Esophagus mucosa (tissue), 1 donor: ENCODE measurements at regions not wholly inside any gene's neighbourhood (a gene's known extent, or its start where the extent isn't known, plus 50 kb on each side); places are given as distances from the start of the nearest gene placed in this dataset.
"Not testable (repeated sequence)": the region's sequence is repeated elsewhere in the genome, so short reads cannot be mapped to it uniquely, and the experiment has no call there.

Experiments
- ATAC-seq: fragments of 200-7000 bp; cut with Tn5 transposase; one replicate; pipeline ENCODE4 v1.9.1; 2020
- donor health status: DM: yes; HTN: yes; CAD: no.

- no peak for ATAC-seq
These were observed 719.2 kb upstream of the ARRDC3 start for GRCh38 chr5:92102313-92102712.

DNA sequence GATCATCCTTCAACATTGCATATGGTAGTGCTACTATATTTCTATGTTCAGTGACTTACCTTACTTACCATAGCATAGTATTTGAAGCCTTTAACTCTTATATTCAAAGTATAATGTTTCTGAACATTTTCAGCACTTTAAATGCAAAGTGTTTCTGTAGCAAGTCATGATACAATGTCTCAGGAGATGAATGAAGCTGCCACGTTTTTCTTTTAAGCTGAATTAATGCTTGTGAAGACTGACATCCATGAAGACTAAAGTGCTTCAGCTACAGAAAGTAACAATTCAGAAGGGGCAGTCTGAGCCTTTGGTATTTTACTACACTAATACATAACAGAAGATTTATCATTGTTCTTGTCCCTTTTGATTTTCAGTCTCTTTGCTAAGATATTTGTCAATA is 709.1 kb upstream of the ARRDC3 start:
- ATAC-seq, result no peak

GRCh38 chr5:92086059-92086811 is 703.1 kb upstream of the ARRDC3 start:
- no peak for ATAC-seq

DNA sequence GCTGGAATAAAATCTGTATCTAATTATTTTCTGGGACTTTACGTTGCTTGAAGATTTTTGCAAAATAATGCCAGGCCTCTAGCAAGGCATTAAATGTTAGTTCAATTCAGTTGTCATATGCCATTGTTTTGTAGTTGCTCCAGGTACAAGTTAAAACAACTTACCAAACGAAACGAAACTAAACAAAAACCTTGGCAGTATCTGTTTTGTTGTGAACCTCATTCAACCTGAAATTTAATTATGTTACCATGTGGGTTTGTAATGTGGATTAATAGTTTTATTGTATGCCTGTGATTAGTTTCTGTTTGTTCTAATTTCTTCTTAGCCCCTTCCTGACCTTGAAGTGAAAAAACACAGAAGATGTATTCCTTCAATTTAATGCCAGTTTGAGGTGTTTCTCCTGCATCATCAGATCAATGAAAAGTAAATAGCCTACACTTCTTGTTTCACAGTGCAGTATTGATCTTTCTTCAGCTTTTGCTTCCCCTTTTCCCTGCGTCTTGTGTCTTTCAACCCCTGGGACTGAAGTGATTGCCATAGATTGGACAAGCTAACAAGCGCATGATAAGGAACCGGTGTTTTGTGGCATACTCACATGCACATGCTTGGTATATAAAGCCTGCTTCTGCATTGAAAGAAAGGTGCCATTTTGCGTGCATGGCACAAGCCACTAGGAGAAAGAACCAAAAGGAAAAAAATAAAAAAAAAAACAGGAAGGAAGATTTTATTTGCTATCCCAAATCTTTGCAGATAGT is 699.0 kb upstream of the ARRDC3 start:
- ATAC-seq, result no peak

DNA sequence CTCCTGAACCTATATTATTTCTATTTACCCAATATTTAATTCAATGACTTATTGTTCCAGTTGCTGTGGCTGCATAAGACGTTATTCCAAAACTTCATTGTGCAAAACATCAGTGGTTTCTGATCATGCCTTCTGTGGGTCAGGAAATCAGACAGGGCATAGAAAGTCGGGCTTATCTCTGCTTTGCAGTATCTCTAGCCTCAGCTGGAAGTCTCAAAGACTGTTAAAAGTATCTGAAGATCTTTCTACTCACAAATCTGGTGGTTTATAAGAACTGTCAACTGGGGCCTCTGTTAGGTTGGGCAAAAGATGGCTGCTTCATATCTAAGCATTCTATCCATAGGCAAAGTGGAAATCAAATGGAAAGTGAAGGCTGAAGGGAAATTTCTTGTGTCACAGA is 687.7 kb upstream of the ARRDC3 start:
- no peak for ATAC-seq

DNA sequence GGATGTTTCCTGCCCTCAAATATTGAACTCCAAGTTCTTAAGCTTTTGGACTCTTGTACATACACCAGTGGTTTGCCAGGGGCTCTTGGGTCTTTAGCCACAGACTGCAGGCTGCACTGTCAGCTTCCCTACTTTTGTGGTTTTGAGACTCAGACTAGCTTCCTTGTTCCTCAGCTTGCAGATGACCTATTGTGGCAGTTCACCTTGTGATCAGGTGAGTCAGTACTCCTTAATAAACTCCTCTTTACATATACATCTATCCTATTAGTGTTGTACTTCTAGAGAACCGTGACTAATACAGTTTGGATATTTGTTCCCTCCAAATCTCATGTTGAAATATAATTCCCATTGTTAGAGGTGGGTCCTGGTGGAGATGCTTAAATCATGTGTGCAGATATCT is 681.9 kb upstream of the ARRDC3 start:
- ATAC-seq, result no peak

DNA sequence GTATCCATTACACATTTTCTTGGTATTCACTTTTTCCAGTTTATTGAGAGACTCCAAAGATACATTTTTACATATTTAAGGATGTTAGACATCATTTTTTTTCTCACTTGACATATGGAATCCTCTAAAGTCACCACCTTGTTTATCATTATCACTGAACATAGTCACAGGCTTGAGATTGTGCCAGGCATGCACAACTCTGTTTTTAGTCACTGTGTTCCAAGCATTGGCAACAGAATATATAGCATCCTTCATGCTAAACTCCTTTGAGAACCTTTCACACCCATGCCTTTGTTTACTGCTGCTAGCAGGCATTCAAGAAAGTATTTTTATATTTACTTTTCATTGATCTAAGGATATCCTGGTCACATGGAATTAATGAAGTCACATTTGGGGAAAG is 668.6 kb upstream of the ARRDC3 start:
- ATAC-seq, result no peak

- ATAC-seq, result no peak
These were observed 667.9 kb upstream of the ARRDC3 start for GRCh38 chr5:92050970-92051369.

GRCh38 chr5:92041911-92042660 is 659.0 kb upstream of the ARRDC3 start:
- ATAC-seq, result no peak

GRCh38 chr5:92041206-92041605 is 658.1 kb upstream of the ARRDC3 start:
- no peak for ATAC-seq

GRCh38 chr5:92029792-92030191 is 646.7 kb upstream of the ARRDC3 start:
- ATAC-seq, result not testable (repeated sequence)

DNA sequence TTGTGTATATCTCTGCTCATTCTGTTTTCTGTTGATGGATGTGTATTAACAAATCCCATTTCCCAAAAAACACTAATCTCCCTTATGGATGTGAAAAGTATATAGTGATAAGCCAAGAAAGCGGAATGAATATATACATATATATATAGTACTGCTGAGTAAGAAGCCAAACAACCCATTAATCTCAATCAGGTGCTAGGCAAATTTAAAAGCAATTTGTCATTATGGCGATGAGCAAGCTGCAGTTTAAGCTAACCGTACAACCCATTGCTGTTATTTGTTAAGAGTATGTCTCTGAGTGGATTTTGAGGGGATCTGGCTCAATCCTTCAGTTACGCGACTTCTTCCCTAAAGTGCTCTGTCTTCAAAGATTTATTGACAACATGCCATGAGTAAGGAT is 640.4 kb upstream of the ARRDC3 start:
- ATAC-seq, result no peak

DNA sequence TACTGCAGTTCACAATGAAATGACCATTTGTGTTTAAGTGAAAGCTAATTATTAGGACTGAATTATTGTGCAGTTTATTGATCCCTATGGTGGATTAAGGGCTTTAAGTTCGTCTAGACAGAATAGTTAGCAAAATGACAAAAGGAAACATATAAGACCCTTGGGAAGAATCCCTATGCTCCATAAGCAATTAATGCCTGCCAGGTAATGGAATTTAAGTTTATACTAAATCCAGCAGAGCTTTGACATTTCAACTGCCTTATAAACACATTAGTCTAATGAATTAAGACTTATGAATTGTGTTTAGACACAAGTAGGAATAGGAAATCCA is 640.0 kb upstream of the ARRDC3 start:
- ATAC-seq, result no peak

DNA sequence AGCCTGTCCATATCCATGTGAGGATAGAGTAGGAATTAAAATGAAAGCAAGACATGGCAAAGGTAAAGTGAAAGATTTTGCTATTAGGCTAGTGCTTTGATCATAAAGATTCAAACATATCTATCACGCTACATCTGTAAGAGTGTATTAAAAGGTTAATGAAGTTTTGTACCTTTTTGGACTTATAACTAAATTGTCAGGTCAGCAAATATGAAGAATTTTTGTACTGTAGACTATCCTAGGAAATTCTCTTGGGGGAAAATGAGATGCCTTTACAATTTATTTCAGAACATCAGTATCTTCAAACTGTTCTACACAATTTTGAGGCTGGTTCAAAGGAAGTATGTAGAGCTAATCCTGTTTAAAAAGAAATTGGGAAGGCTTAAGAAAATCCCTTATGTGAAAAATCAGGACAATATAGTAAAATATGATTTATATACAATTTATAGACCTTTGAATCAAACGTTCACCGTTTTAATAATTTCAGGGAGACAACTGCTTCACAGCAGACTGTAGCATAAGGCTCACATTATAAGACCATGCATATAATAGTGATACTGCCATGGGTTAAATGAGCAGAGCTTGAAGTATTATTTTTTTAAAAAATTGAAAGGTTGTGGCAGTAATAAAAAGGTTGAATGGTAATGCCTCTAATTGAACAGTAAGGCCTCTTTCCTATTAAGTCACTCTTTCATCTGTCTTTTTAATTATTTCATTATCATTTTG is 639.5 kb upstream of the ARRDC3 start:
- ATAC-seq, result no peak

GRCh38 chr5:92019376-92019990 is 636.4 kb upstream of the ARRDC3 start:
- ATAC-seq, result no peak

DNA sequence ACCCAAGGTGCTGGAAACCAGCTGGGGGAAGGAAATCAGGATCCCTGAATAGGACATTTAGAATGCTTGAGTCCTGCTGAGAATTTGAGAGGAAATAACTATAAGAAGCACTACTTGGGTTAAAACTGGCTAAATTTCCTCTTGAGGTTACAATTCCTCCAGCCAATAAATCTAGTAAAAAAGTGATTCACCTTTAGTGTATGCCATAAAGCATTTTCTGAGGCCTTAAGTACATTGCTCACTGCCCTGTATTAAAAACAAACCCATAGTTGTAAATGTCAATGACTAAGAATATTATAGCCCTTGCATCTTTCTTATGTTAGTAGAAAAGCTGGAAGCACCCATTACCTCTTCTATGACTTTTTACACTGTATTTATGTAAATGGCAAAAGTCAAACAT is 634.7 kb upstream of the ARRDC3 start:
- no peak for ATAC-seq

DNA sequence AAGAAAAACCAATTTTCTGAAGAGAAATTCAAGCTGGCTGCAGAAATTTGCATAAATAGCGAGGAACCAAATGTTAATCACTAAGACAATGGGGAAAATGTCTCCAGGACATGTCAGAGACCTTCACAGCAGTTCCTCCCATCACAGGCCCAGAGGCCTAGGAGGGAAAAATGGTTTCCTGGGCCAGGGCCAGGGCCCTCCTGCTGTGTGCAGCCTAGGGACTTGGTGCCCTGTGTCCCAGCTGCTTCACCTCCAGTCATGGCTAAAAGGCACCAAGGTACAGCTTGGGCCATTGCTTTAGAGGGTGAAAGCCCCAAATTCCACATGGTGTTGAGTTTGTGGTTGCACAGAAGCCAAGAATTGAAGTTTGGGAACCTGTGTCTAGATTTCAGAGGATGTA is 628.7 kb upstream of the ARRDC3 start:
- not testable (repeated sequence) for ATAC-seq

DNA sequence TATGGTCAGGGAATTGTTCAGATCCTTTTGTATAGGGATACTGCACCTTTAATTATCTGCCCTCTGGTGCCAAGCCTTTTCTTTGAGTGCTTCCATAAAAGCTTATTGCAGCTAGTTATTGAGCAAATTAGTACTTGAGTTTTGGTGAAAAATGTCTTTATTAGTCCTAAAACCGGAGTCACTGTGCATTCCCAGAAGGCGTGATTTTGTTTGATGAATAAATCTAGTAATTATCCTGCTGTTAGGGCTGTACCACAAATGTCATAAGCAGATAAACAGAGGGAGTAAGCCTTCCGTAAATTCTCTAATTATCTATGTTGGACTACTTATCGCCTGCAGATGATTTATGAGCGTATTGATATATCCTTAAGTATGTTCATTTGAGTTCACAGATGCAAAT is 620.7 kb upstream of the ARRDC3 start:
- no peak for ATAC-seq

GRCh38 chr5:92002721-92003274 is 619.7 kb upstream of the ARRDC3 start:
- ATAC-seq, result no peak

- no peak for ATAC-seq
These were observed 615.7 kb upstream of the ARRDC3 start for GRCh38 chr5:91998774-91999173.

DNA sequence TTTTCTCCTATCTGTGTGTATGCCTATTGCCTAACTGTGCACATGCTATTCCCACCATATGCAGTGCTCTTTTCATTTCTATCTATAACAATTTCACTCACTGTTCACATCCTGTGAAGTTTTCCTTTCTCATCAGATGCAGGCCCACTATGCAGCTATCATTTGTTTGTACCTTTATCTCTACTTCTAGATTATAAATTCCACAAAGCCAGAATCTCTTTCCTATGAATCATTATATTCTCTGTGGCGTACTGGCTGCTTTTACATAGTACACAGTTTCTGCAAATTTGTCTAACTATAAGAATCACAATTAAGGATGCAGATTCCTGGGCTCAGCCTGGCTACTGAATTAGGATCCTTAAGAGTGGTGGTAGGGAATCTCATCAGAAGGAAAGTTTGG is 600.8 kb upstream of the ARRDC3 start:
- ATAC-seq, result no peak

DNA sequence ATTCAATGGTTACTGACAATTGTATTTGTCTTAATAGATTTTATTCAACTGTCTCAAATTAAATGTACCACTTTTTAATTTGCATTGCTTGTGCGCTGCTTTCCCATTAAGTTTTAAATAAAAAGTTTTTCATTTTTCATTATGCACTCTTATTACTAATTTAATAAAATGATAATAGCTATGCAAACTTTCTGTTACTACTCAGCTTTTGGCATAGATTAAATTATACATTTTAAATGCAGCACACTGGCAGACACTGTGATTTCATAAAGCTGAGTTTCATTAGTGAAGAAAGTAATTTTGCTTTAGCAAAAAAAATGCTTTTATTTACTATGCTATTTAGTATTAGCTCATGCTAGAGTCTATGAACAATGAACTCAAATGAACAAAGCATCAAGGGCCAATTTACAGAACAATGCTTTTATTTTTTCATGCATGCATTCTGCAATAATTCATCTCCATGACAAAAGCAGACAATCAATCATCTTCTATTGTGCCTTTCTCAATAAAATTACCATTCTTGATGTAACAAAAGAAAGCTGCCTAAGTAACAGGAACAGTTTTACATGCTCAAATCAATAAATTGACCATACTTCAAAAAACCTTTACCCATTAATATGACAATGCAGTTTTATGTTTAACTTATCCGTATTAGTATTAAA is 595.2 kb upstream of the ARRDC3 start:
- ATAC-seq, result no peak
